NCI-H510A (cell line): ENCODE measurements at regions not wholly inside any gene's neighbourhood (a gene's known extent, or its start where the extent isn't known, plus 50 kb on each side); places are given as distances from the start of the nearest gene placed in this dataset.

Experiments
- DNase-seq: peaks from one replicate; lab custom pipeline; 2025; lab: John Stamatoyannopoulos, UW

GRCh38 chr20:12659942-12660341 is 348.8 kb upstream of the SPTLC3 start:
- no peak for DNase-seq

- DNase-seq, result no peak
These were observed 347.9 kb upstream of the SPTLC3 start for GRCh38 chr20:12660918-12661317.

- DNase-seq, result no peak
These were observed 338.5 kb upstream of the SPTLC3 start for GRCh38 chr20:12670301-12670700.

GRCh38 chr20:12673352-12673751 is 335.4 kb upstream of the SPTLC3 start:
- DNase-seq, result no peak

GRCh38 chr20:12677925-12678324 is 330.8 kb upstream of the SPTLC3 start:
- no peak for DNase-seq

- DNase-seq, result no peak
These were observed 329.3 kb upstream of the SPTLC3 start for GRCh38 chr20:12679447-12679846.

GRCh38 chr20:12682613-12683012 is 326.2 kb upstream of the SPTLC3 start:
- no peak for DNase-seq

- DNase-seq, result no peak
These were observed 321.3 kb upstream of the SPTLC3 start for GRCh38 chr20:12687476-12687875.

- DNase-seq, result no peak
These were observed 312.8 kb upstream of the SPTLC3 start for GRCh38 chr20:12695937-12696336.

- DNase-seq, result no peak
These were observed 310.0 kb upstream of the SPTLC3 start for GRCh38 chr20:12698817-12699216.

- peak; percentile 11 for DNase-seq
These were observed 309.2 kb upstream of the SPTLC3 start for GRCh38 chr20:12699374-12700228.

GRCh38 chr20:12700701-12701100 is 308.1 kb upstream of the SPTLC3 start:
- DNase-seq, result no peak

GRCh38 chr20:12702312-12702711 is 306.5 kb upstream of the SPTLC3 start:
- DNase-seq, result no peak

- DNase-seq, result no peak
These were observed 293.4 kb upstream of the SPTLC3 start for GRCh38 chr20:12715371-12715770.

GRCh38 chr20:12715991-12716680 is 292.6 kb upstream of the SPTLC3 start:
- DNase-seq, result no peak

GRCh38 chr20:12717061-12717460 is 291.7 kb upstream of the SPTLC3 start:
- DNase-seq, result no peak

- no peak for DNase-seq
These were observed 290.2 kb upstream of the SPTLC3 start for GRCh38 chr20:12718619-12719018.

GRCh38 chr20:12721636-12722035 is 287.1 kb upstream of the SPTLC3 start:
- DNase-seq, result no peak

GRCh38 chr20:12722091-12722490 is 286.7 kb upstream of the SPTLC3 start:
- no peak for DNase-seq

GRCh38 chr20:12723811-12724210 is 285.0 kb upstream of the SPTLC3 start:
- no peak for DNase-seq

GRCh38 chr20:12728782-12729181 is 280.0 kb upstream of the SPTLC3 start:
- no peak for DNase-seq

- DNase-seq, result no peak
These were observed 279.4 kb upstream of the SPTLC3 start for GRCh38 chr20:12729326-12729725.

GRCh38 chr20:12733811-12734210 is 275.0 kb upstream of the SPTLC3 start:
- no peak for DNase-seq
